Ovary (tissue), 7 donors: ENCODE measurements at regions not wholly inside any gene's neighbourhood (a gene's known extent, or its start where the extent isn't known, plus 50 kb on each side); places are given as distances from the start of the nearest gene placed in this dataset.
"Not testable (repeated sequence)": the region's sequence is repeated elsewhere in the genome, so short reads cannot be mapped to it uniquely, and the experiment has no call there.

Source experiments
- DNase-seq, 5 donors: peaks; one replicate each; pipeline ENCODE4 v3.0.0-alpha.2; 2019 to 2020
- H3K27ac ChIP-seq, 2 donors: fragments of 200-600 bp; one replicate each; pipeline versions ENCODE4 v1.5.1 to v1.8.0; 2019 to 2022
- H3K27me3 ChIP-seq: fragments of 200-600 bp; one replicate; pipeline ENCODE4 v1.8.0; 2022
- H3K36me3 ChIP-seq: fragments of 200-600 bp; sonication (generic); one replicate; pipeline ENCODE4 v1.5.1; 2019
- H3K4me1 ChIP-seq: one replicate; pipeline ENCODE4 v1.8.1; 2013; ENCODE audit warnings: mild to moderate bottlenecking, moderate library complexity; ENCODE audit not compliant: insufficient read depth
- H3K4me3 ChIP-seq: fragments of 200-600 bp; sonication (generic); one replicate; pipeline ENCODE4 v1.5.1; 2017
- H3K9me3 ChIP-seq, 2 donors: fragments of 200-600 bp in 1 of 2; sonication (generic) in 1 of 2; one replicate each; pipeline versions ENCODE4 v1.5.1 to v1.8.1; 2013 to 2019; ENCODE audit warnings: mild to moderate bottlenecking in 1 of 2, moderate library complexity in 1 of 2
- EP300 ChIP-seq: sonication (generic); formaldehyde crosslinking; IDR thresholded peaks from one replicate; pipeline ENCODE4 v1.6.1; 2017; ENCODE audit warnings: antibody characterized with exemption
- POLR2A ChIP-seq: fragments of 450-650 bp; IDR thresholded peaks from one replicate; pipeline ENCODE4 v1.6.1; 2017; ENCODE audit warnings: antibody characterized with exemption, mild to moderate bottlenecking, moderate library complexity
- WGBS, 3 donors: extraction: QIAGEN DNeasy Blood & Tissue Kit in 1 of 3; methylation state at CpG; one replicate each; pipeline versions ENCODE4 v1.1.5 to v1.1.7; 2013 to 2017; 5-methylcytosine and 5-hydroxymethylcytosine counted together
- intact Hi-C, 4 donors: fragments of 100-400 bp; cut with DNase I; formaldehyde crosslinking; loops; one replicate each; pipeline versions ENCODE4 v1.11.0 to v1.15.1; 2022 to 2023
- TF ChIP-seq, protein P1 (sequence below), 3 donors: fragments of 450-650 bp in 2 of 3; fragments of 200-600 bp in 1 of 3; IDR thresholded peaks; one replicate each; pipeline versions ENCODE4 v1.5.1 to v1.8.0; 2016 to 2022; ENCODE audit warnings: antibody characterized with exemption in 3 of 3, mild to moderate bottlenecking in 1 of 3
- donor health status: DM: no; HTN: no; CAD: no; lungs with moderate emphysema.
- donor health status: DM: no; HTN: no; CAD: no.
- donor health status: Bipolar disorder and iron deficiency.
- donor health status: DM: no; HTN: no; CAD: no.
- donor health status: DM: yes; HTN: yes; CAD: no.

- no peaks in the 10 kb centered on the region for H3K36me3 ChIP-seq
- no peak for TF ChIP-seq EP300
- TF ChIP-seq, protein P1, sequence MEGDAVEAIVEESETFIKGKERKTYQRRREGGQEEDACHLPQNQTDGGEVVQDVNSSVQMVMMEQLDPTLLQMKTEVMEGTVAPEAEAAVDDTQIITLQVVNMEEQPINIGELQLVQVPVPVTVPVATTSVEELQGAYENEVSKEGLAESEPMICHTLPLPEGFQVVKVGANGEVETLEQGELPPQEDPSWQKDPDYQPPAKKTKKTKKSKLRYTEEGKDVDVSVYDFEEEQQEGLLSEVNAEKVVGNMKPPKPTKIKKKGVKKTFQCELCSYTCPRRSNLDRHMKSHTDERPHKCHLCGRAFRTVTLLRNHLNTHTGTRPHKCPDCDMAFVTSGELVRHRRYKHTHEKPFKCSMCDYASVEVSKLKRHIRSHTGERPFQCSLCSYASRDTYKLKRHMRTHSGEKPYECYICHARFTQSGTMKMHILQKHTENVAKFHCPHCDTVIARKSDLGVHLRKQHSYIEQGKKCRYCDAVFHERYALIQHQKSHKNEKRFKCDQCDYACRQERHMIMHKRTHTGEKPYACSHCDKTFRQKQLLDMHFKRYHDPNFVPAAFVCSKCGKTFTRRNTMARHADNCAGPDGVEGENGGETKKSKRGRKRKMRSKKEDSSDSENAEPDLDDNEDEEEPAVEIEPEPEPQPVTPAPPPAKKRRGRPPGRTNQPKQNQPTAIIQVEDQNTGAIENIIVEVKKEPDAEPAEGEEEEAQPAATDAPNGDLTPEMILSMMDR (IDR thresholded peaks at IDR 0.05) = no peak
- TF ChIP-seq POLR2A = no peak
- H3K9me3 ChIP-seq = no peaks in the 10 kb centered on the region
- H3K27me3 ChIP-seq = no peaks in the 10 kb centered on the region
- intact Hi-C loops = no loop called here
- no peak overlapping the region for H3K4me3 ChIP-seq
- H3K27ac ChIP-seq = no peak overlapping the region
- H3K4me1 ChIP-seq = no peaks in the 10 kb centered on the region
- no peak for DNase-seq
- 80 to 84% (median 82%) methylated on average over 1 of the region's 1 CpG for WGBS, 3 donors
Observed at GRCh38 chr5:19122923-19123322, 865.1 kb downstream of the CDH18 start.

GRCh38 chr5:19125956-19126713 lies 861.9 kb downstream of the CDH18 start:
- intact Hi-C loops = no loop called here

DNA sequence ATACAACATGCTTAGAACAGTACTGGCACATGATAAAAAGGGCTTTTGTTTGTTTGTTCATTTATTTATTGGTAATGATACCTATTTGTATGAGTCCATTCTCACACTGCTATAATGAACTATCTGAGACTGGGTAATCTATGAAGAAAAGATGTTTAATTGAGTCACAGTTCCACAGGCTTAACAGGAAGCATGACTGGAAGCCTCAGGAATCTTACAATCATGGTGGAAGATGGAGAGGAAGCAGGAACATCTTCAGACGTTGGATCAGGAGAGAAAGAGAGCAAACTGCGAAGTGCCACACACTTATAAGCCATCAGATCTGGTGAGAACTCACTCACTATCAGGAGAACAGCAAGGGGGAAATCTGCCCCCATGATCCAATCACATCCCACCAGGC lies 847.7 kb downstream of the CDH18 start:
- intact Hi-C loops = no loop called here
- Histone ChIP-seq H3K4me1 (no peaks in the 10 kb centered on the region), H3K27ac (no peak overlapping the region), H3K27me3 (no peaks in the 10 kb centered on the region), H3K9me3 (no peaks in the 10 kb centered on the region), H3K36me3 (no peaks in the 10 kb centered on the region), H3K4me3 (no peak overlapping the region)
- TF ChIP-seq POLR2A (no peak), EP300 (no peak)
- TF ChIP-seq, protein P1 (IDR thresholded peaks at IDR 0.05) = no peak
- WGBS, 3 donors = 59 to 76% (median 66%) methylated on average over 2 of the region's 2 CpGs
- DNase-seq = no peak

More at GRCh38 chr5:19125956-19126713, 861.9 kb downstream of the CDH18 start:
- Histone ChIP-seq H3K9me3 (no peaks in the 10 kb centered on the region), H3K27me3 (no peaks in the 10 kb centered on the region), H3K27ac (no peak overlapping the region), H3K4me1 (no peaks in the 10 kb centered on the region), H3K36me3 (no peaks in the 10 kb centered on the region), H3K4me3 (no peak overlapping the region)
- TF ChIP-seq, protein P1 (IDR thresholded peaks at IDR 0.05) = no peak
- no peak for TF ChIP-seq POLR2A
- no peak for TF ChIP-seq EP300
- WGBS, 3 donors = 25 to 38% (median 36%) methylated on average over 5 of the region's 5 CpGs
- DNase-seq = no peak

DNA sequence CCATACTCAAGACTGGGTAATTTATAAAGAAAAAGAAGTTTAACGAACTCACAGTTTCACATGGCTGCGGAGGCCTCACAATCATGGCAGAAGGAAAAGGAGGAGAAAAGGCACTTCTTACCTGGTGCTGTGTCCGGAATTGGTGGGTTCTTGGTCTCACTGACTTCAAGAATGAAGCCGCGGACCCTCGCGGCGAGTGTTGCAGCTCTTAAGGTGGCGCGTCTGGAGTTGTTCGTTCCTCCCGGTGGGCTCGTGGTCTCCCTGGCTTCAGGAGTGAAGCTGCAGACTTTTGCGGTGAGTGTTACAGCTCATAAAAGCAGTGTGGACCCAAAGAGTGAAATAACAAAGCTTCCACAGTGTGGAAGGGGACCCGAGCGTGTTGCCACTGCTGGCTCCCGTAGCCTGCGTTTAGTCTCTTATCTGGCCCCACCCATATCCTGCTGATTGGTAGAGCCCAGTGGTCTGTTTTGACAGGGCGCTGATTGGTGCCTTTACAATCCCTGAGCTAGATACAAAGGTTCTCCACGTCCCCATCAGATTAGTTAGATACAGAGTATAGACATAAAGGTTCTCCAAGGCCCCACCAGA lies 846.0 kb downstream of the CDH18 start:
- H3K4me3 ChIP-seq, DNase-seq, H3K9me3 ChIP-seq, intact Hi-C loops, H3K4me1 ChIP-seq, H3K36me3 ChIP-seq, H3K27ac ChIP-seq, H3K27me3 ChIP-seq: not testable (repeated sequence)
- WGBS, 3 donors = 94 to 96% (median 95%) methylated on average over 20 of the region's 20 CpGs

DNA sequence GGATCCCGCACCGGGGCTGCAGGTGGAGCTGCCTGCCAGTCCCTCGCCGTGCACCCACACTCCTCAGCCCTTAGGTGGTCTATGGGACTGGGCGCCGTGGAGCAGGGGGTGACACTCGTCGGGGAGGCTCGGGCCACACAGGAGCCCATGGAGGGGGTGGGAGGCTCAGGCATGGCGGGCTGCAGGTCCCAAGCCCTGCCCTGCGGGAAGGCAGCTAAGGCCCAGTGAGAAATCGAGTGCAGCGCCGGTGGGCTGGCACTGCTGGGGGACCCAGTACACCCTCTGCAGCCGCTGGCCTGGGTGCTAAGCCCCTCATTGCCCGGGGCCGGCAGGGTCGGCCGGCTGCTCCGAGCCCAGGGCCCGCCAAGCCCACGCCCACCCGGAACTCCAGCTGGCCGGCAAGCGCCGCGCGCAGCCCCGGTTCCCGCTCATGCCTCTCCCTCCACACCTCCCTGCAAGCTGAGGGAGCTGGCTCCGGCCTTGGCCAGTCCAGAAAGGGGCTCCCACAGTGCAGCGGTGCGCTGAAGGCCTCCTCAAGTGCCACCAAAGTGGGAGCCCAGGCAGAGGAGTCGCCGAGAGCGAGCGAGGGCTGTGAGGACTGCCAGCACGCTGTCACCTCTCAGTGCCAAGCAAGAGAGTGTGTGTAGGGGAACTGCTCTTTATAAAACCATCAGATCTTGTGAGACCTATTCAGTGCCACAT lies 845.1 kb downstream of the CDH18 start:
- 76 to 91% (median 90%) methylated on average over 32 to 36 of the region's 38 CpGs for WGBS, 3 donors
- H3K27me3 ChIP-seq, intact Hi-C loops, DNase-seq, H3K9me3 ChIP-seq, H3K4me1 ChIP-seq, H3K4me3 ChIP-seq, H3K36me3 ChIP-seq, H3K27ac ChIP-seq: not testable (repeated sequence)
